Iris pigment epithelial cell (primary cell): ENCODE measurements at regions not wholly inside any gene's neighbourhood (a gene's known extent, or its start where the extent isn't known, plus 50 kb on each side); places are given as distances from the start of the nearest gene placed in this dataset.

Experiments
- DNase-seq: peaks from one replicate; pipeline ENCODE4 v3.0.0-alpha.2; 2011; ENCODE audit warnings: low read depth

- no peak for DNase-seq
These were observed 406.8 kb downstream of the ANXA1 start for GRCh38 chr9:73558471-73558870.

- peak; percentile 62 for DNase-seq
These were observed 413.4 kb downstream of the ANXA1 start for GRCh38 chr9:73565026-73565425.

GRCh38 chr9:73565833-73566465 lies 414.3 kb downstream of the ANXA1 start:
- DNase-seq: peak; percentile 87

GRCh38 chr9:73566627-73567026 lies 415.0 kb downstream of the ANXA1 start:
- no peak for DNase-seq

- no peak for DNase-seq
These were observed 421.6 kb downstream of the ANXA1 start for GRCh38 chr9:73573235-73573634.

- no peak for DNase-seq
These were observed 423.7 kb downstream of the ANXA1 start for GRCh38 chr9:73575101-73576060.

GRCh38 chr9:73577848-73578247 lies 426.2 kb downstream of the ANXA1 start:
- DNase-seq: peak; percentile 88

- DNase-seq: no peak
These were observed 428.2 kb downstream of the ANXA1 start for GRCh38 chr9:73579823-73580222.

GRCh38 chr9:73583576-73583975 lies 431.9 kb downstream of the ANXA1 start:
- DNase-seq: peak; percentile 54

GRCh38 chr9:73595036-73595545 lies 443.4 kb downstream of the ANXA1 start:
- DNase-seq: no peak

GRCh38 chr9:73596321-73596720 lies 444.7 kb downstream of the ANXA1 start:
- DNase-seq: no peak

- no peak for DNase-seq
These were observed 445.4 kb downstream of the ANXA1 start for GRCh38 chr9:73597039-73597438.

- DNase-seq: no peak
These were observed 446.1 kb downstream of the ANXA1 start for GRCh38 chr9:73597771-73598170.

- no peak for DNase-seq
These were observed 457.7 kb downstream of the ANXA1 start for GRCh38 chr9:73609381-73609780.

GRCh38 chr9:73611032-73611431 lies 459.4 kb downstream of the ANXA1 start:
- no peak for DNase-seq

- peak; percentile 94 for DNase-seq
These were observed 461.5 kb downstream of the ANXA1 start for GRCh38 chr9:73613092-73613701.

GRCh38 chr9:73615557-73615956 lies 463.9 kb downstream of the ANXA1 start:
- DNase-seq: no peak

GRCh38 chr9:73617586-73617985 lies 465.9 kb downstream of the ANXA1 start:
- DNase-seq: no peak

GRCh38 chr9:73640971-73641370 lies 489.3 kb downstream of the ANXA1 start:
- DNase-seq: no peak

- peak; percentile 96 for DNase-seq
These were observed 491.8 kb downstream of the ANXA1 start for GRCh38 chr9:73643379-73644013.

GRCh38 chr9:73647560-73647959 lies 495.9 kb downstream of the ANXA1 start:
- no peak for DNase-seq

GRCh38 chr9:73649552-73649951 lies 497.9 kb downstream of the ANXA1 start:
- DNase-seq: no peak
